Posterior cingulate gyrus (tissue), 11 donors: ENCODE measurements at regions not wholly inside any gene's neighbourhood (a gene's known extent, or its start where the extent isn't known, plus 50 kb on each side); places are given as distances from the start of the nearest gene placed in this dataset.

Experiments
- DNase-seq, 10 donors: peaks; one replicate each; pipeline versions ENCODE4 v3.0.0 to v3.0.0-alpha.2; 2020 to 2021; ENCODE audit warnings: mixed read lengths in 3 of 10
- intact Hi-C: fragments of 100-400 bp; cut with DNase I; formaldehyde crosslinking; loops from one replicate; pipeline ENCODE4 v1.15.1; 2023

DNA sequence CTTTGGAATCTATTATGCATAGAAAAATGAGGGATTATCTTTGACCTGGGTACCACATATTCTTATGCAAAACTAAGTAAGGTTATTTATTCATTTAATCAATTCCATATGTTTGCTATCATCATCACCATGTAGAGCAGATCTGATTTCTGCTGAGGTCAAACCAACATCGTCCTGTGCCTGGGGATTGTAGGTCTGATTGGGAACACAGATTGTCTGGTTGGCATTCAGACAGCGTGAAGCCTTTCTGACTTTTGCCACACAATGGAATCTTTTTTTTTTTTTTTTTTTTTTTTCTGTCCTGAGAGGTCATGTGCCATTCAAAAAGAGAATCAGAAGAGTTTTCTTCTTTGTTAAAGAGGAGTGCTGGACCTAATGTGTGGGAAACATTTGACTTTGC lies 142.9 kb downstream of the RAB11FIP2 start:
- DNase-seq: no peak
- intact Hi-C loops: no loop called here

DNA sequence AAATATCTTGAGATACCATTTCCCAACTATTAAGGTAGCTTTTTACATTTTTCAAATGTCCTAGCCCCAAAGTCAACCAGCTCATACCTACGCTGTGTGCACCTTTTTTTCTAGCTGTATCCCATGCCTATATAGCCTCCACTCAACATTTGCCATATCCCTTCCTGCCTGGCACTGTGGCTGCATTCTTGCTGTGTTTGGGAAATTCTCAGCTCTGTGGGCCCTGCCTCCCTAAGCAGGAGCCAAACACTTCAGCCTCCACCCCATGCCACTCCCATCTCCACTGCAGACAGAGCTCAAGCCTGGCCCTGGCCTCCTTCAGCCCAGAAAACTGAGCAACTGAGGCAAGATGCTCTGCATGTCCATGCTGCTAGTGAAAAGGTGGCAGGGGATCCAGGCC lies 141.3 kb downstream of the RAB11FIP2 start:
- DNase-seq: no peak
- intact Hi-C loops: no loop called here

DNA sequence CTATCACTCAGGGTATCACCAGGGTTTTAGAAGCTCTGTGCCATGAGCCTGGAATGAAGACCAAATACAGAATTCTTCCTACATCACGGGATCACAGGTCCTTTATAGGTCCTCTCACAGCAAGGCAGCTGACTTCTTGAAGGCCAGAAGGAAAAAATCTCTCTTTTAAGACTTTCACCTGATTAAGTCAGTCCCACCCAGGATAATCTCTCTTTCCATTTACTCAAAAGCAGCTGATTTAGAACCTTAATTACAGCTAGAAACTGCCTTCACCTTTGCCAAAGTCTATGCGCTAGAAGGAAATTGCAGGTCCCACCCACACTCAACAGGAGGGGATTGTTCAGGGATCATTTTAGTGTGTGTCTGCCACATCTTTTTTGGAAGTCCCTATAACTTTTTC lies 135.1 kb downstream of the RAB11FIP2 start:
- intact Hi-C loops: no loop called here
- DNase-seq: no peak

DNA sequence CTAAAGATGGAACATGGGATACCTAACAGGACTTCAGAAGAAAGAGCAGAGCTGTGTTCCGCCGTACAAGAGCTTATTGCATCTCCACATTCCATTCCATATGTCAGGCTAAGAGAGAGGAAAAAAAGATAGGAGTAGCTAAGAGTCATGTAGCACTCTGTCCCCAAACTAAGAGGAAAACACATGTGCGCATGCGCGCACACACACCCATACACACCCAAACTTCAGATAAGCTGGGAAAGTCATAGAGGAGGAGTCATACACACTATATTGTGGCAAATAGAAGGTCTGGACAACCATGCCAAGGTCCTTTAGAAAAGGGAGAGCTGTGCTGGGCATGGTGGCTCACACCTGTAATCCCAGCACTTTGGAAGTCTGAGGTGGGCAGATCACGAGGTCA lies 132.4 kb downstream of the RAB11FIP2 start:
- intact Hi-C loops: no loop called here
- DNase-seq: no peak

DNA sequence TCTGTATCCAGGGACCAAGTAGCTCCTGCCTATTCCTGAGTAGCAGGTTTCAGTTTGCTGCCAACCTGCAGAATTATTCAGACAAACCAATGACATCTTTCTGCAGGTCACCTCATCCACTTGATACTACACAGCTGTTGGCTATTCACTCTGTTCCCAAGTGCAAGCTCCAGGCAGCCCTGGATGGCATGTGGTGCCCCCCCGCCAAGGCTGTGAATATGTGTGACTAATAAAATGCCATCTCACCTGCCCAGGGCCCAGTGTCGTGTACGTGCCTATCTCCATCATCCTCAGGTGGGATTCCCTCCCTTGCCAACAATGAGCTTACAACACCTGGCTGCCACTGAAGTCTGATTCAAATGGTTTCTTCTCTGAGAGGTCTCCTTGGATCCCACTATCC lies 125.8 kb downstream of the RAB11FIP2 start:
- DNase-seq: no peak
- intact Hi-C loops: no loop called here

DNA sequence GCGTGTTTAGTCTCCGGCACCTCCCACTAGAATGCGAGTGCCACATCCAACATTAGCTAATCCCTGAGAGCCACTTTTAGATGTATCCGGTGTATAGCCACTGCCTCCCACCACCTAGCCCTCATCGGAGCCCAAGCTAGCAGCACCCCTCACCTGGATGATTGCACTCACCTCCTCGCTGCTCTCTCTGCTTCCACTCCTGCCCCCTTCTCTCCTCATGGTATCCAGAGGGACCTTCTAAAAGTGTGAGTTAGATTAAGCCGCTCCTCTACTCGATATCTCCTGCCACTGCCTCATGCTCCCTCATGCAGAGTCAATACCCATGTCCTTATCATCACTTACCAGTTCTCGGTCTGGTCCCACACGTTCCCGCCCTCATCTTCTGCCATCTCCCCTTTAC lies 125.3 kb downstream of the RAB11FIP2 start:
- DNase-seq: no peak
- intact Hi-C loops: no loop called here

DNA sequence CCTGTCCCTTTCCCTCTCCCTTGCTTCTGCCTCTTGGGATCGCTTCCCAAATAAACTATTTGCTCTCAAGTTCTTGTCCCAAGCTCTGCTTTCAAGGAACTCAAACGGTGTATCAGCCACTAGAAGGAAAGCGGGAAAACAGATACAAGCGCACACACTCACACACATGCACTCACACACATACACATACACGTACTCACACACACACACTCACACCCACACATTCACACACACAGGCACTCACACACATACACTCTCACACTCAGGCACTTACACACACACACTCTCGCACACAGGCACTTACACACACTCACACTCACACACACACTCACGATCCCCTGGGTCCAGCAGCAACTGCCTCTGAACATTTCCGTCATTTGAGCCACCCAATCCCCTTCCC lies 121.9 kb downstream of the RAB11FIP2 start:
- no peak for DNase-seq
- intact Hi-C loops: no loop called here

DNA sequence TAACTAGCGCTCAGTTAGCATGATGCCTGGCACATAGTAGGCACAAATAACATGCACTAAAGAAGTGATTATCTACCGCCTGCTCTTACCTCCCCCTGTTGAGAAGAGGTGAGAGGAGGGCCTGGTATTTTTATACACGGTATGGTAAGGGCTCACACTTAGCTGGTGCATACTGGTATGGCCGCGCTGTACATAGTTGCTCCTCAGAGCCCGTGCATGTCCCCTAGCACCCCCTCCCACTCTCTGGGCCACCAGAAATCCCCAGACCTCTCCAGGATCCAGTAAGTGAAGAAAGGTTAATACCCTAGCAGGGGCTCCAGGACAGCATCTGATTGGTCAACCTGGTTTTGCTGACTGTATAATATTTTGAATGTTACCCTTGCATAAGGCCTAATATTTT lies 121.4 kb downstream of the RAB11FIP2 start:
- no peak for DNase-seq
- intact Hi-C loops: no loop called here

DNA sequence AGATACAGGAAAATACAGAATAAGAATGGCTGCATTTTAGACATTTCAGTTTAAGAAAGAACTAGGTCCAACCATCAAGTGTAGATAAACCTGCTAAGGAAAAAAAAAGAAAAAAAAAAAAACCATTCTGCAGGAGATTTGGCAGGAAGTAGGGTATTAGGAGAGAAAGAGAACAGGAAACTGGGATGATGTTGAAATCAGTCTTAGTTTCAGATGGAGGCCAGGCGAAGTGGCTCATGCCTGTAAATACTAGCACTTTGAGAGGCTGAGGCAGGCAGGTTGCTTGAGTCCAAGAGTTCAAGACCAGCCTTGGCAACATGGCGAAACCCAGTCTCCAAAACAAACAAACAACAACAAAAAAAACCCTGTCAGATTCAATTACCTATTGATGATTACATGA lies 120.2 kb downstream of the RAB11FIP2 start:
- intact Hi-C loops: no loop called here
- no peak for DNase-seq

DNA sequence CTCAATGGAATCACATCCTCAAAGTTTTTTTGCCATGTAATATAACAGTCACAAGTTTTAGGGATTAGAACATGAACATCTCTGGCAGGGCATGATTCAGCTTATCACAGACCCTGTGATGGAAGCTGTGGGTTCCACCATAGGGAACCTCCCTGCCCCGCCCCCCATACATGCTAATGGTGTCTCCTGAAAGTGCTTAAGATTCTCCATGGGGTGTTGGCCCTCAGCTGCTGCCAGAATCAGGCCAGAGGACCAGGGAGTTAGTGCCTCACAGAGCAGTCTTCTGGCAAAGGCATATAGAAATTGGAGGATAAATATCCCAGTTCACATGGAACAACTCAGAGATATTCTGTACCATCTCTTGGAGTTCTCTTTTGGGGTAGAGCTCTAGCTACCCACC lies 119.4 kb downstream of the RAB11FIP2 start:
- intact Hi-C loops: no loop called here
- DNase-seq: no peak

DNA sequence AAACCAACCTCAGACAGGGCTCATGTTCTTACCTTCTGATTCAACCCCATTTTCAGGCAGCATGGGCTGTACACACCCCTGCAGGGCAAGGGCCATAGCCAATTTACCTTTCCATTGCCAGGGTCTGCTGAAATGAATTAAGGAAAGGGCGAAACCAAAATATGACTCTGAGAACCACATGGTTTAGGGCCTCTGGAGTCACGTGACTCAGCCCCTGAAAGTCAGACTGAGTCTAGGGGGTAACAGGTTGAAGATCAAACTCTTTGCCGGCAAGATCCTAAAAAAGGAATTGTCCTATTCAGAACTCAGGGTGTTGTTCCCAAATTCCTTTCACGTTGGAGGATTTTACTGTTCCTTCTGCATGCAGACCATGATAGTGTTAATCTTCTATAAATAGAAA lies 118.9 kb downstream of the RAB11FIP2 start:
- intact Hi-C loops: no loop called here
- DNase-seq: no peak

DNA sequence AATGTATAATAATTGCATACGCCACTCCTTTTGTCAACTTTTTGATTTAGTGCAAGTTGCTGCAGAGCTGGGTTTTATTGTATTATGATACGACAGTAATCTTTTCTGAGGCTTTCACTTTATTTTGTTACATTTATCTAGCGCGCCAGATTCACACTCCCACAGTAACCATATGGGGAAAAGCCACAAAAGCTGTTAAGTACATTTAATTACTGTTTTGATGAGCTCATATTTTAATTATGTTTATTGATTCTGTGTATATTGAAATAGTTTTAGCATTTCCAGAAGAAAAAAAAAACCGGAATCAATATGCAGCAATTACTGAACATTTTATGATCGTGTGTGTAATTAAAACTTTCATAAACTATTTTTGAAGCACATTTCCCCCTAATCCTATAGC lies 118.5 kb downstream of the RAB11FIP2 start:
- intact Hi-C loops: no loop called here

DNA sequence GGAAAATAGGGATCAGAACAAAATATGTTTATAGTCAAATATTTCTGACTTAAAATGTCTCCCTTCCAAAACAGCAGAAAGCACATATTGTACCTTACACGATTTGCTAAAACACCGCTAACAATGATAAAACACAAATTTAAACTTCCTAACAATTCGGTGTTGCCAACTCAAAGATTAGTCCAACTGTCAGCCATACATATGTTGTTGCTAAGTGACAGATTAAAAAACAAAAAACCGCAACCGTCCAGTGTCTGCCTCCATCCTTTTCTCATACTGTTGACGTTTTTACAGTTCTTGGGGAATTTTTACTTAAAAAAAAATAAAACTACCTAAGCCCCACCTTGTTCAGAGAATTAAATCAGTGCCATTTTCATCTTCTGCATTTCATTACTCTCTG lies 118.0 kb downstream of the RAB11FIP2 start:
- DNase-seq: no peak
- intact Hi-C loops: no loop called here

More for the DNA sequence above, 118.5 kb downstream of the RAB11FIP2 start:
- DNase-seq: no peak

DNA sequence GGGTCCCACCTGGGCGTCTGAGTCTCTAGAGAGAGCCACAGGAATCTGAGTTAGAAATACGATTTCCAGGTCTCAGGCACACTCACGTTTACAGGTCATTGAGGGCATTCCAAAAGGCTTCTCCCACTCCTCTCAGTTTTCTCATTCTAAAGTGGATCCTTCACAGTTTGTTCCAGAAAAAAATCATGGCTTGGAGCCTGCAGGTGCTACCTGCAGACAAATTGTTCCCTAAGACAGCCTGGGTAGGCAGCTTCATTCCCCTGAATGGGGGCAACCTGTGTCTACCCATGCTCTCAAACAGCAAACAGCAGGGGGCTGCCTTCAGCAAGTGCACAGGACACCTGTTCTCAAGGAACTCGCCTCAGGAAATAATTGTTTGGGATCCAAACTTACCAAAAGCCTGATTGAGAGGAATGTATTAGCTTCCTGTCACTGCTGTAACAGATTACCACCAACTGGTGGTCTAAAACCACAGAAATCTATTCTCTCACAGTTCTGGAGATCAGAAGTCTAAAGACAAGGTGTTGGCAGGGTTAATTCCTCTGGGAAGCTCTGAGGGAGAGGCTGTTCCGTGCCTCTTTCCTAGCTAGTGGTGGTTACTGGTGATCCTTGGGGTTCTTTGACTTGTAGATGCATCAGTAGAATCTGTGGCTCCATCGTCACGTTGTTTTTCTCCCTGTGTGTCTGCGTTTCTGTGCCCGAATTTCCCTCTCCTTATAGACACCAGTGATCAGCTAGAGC lies 117.2 kb downstream of the RAB11FIP2 start:
- intact Hi-C loops: no loop called here
- DNase-seq: no peak

DNA sequence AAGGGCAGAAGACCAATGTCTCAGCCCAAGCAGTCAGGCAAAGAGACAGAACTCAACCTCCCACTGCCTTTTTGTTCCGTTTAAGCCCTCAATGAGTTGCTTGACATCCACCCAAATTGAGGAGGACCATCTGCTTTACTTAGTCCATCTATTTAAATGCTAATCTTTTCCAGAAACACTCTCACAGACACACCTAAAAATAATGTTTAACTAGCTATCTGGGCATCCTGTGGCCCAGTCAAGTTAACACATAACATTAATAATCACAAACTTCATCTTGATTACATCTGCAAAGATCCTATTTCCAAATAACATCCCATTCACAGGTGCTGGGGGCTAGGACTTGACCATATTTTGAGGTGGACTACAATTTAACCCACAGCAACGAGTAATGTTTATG lies 115.7 kb downstream of the RAB11FIP2 start:
- no peak for DNase-seq
- intact Hi-C loops: no loop called here

DNA sequence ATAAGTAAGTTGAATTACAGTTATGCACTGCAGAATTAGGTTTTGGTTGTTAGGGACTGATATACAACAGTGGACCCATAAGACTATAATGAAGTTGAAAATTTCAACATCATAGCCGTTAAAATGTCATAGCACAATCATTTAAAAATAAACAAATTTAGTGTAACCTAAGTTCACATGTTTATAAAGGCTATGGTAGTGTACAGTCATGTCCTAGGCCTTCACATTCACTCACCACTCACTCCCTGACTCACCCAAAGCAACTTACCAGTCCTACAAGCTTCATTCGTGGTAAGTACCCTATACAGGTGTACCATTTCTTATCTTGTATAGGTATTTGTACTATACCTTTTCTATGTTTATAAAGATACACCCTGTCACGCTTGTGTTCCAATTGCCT lies 113.7 kb downstream of the RAB11FIP2 start:
- DNase-seq: no peak
- intact Hi-C loops: no loop called here

DNA sequence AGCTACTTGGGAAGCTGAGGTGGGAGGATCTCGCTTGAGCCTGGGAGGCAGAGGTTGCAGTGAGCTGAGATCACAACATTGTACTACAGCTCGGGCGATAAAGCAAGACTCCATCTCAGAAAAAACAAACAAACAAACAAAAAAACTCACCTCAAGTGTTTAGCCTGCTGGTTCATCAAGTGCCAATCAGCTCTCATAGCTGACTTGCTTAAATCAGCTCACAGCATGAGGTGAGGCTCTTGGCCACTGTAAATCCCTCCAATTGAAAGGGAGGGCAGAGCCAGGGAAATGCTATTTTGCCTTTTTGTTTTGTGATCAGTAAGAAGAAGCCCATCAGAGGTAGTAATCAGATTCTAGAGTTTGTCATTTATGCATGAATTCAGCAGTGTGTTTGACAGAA lies 112.3 kb downstream of the RAB11FIP2 start:
- intact Hi-C loops: no loop called here
- DNase-seq: no peak

DNA sequence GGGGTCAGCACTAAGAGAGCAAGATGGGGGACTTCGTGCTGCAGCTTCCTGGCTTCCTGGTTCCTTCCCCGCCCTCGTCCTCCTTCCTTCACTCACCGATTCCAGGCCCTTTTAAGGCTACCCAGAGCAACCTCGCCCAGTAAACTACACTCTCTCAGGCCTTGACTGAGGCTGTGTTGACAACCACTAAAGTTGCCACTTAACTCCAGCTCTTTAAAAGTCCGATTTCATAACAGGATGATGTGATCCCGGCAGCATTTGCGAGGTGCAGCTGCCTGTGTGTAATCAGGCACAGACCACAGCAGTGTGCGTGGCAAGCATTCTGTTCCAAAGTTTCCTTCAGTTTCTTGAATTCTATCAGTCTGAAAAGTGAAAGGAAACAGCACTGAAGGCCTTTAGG lies 110.6 kb downstream of the RAB11FIP2 start:
- DNase-seq: no peak
- intact Hi-C loops: no loop called here

DNA sequence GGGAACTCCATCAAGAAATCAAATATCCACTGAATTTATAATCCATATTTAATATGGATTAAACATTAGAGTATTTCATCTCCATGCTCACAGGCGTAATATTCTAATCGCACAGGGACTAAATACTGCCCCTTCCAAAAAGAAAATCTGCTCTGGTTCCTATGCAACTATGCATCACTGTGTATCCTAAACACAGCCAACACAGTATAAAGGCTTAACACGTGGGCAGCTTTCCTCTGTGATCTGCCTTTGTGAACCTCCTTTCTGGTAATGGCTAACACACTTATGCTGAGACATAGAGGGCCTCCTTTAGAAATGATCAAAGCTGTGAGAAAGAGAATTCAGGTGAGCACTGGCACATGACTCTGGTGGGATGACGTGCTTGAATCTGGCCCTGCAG lies 110.2 kb downstream of the RAB11FIP2 start:
- intact Hi-C loops: no loop called here
- DNase-seq: no peak

DNA sequence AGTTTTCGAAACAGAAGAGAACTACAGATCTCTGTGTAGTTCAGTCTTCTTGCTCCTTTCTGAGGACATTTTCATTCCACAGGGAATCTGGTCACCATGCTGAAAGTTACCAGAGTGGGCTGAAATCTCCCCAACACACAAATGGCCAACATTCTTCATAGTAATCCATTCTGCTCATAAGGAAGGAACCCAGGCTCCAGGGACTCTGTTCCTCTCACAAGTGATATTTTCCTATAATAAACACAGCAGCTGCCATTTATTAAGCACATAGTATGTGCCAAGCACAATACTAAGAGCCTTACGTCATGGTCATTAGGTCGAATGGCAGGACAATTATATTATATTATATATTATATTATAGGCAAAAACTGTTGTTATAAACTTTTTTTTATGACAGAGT lies 109.8 kb downstream of the RAB11FIP2 start:
- no peak for DNase-seq
- intact Hi-C loops: no loop called here

DNA sequence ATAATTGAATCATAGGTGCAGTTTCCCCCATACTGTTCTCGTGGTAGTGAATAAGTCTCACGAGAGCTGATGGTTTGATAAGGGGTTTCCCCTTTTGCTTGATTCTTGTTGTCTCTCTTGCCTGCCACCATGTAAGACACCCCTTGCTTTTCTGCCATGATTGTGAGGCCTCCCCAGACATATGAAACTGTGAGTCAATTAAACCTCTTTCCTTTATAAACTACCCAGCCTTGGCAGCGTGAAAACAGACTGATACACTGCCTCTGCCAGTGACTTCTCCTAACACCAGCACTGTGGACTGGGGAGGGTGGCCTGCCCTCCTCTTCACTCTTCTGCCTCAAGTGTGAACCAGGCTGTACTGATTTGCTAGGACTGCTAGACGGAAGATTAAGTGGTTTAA lies 108.6 kb downstream of the RAB11FIP2 start:
- intact Hi-C loops: no loop called here
- no peak for DNase-seq

DNA sequence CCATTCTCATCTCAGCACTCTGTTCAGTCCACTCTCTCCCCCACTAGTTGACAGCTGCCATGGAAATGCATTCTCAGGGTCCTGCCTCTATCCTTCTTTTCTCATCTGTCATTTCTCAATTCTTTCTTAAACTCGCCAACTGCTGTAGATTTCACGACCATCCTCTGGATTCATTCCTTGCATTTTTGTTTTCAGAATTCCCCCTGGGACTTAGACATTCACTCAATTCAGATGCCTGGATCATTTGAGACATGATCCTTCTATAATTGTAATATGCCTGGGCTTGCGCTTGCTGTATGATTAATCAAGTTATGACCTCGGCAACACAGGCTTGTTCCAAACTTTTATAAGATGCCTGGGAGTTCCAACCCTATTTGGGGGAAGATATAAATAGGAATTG lies 104.5 kb downstream of the RAB11FIP2 start:
- no peak for DNase-seq
- intact Hi-C loops: no loop called here
